ENCODE measurements at regions not wholly inside any gene's neighbourhood (a gene's known extent, or its start where the extent isn't known, plus 50 kb on each side); places are given as distances from the start of the nearest gene placed in this dataset.

- Histone ChIP-seq H3K27me3 (ENCODE audit: control insufficient read depth in 2 of 2, insufficient read depth in 2 of 2, low read length in 2 of 2) (peaks cover 0 to 13% of the 10 kb centered on the region in 2 experiments; a peak in 1 of 5 replicates), H3K9me3 (replicated peaks; ENCODE audit: control insufficient read depth, insufficient read depth, low read depth, low read length) (no peaks in the 10 kb centered on the region), H3K79me2 (ENCODE audit: control insufficient read depth, insufficient read depth, low read length) (no peaks in the 10 kb centered on the region), H3K9ac (ENCODE audit: insufficient read depth in 1 of 2, low read depth in 2 of 2, low read length in 2 of 2) (no peak overlapping the region), H3K4me3 (no peak overlapping the region), H4K20me1 (replicated peaks; ENCODE audit: control insufficient read depth, insufficient read depth, low read length) (no peaks in the 10 kb centered on the region), H3K27ac (ENCODE audit: extremely low read depth, low read depth, low read length) (no peak overlapping the region), H3K4me2 (ENCODE audit: insufficient read depth, low read length) (no peak overlapping the region), H3K9me1 (ENCODE audit: control insufficient read depth, insufficient read depth, low read length) (no peaks in the 10 kb centered on the region), H2AFZ (ENCODE audit: low read depth, low read length) (no peak overlapping the region), H3K36me3 (ENCODE audit: control insufficient read depth, insufficient read depth, low read length) (no peaks in the 10 kb centered on the region), H3K4me1 (replicated peaks in 1 of 2; ENCODE audit: control insufficient read depth in 2 of 2, insufficient read depth in 2 of 2, low read length in 2 of 2) (no peaks in the 10 kb centered on the region)
- CTCF ChIA-PET (ENCODE audit: low intra/inter-chr PET ratio) = no interaction called here
- POLR2A ChIA-PET = no interaction called here
- WGBS (ENCODE audit: insufficient coverage, low coverage, missing lambda C conversion rate) = 3% methylated on average over 3 of the region's 3 CpGs
- DNase-seq (ENCODE audit: extremely low read depth in 1 of 4, low spot score in 3 of 4) = no peak
- intact Hi-C loops (cut with micrococcal nuclease) = no loop called here
- no peak for TF ChIP-seq GMEB1 (CRISPR knock-in tag; IDR thresholded peaks at IDR 0.05)
- no peak for TF ChIP-seq MNT (conservative IDR thresholded peaks at IDR 0.05)
- no peak for TF ChIP-seq CCNT2 (IDR thresholded peaks at IDR 0.05; ENCODE audit: borderline replicate concordance, extremely low read depth, insufficient read length, low read depth, low read length)
- no peak for TF ChIP-seq NFRKB (IDR thresholded peaks at IDR 0.05; ENCODE audit: low read depth)
- TF ChIP-seq ZNF780A (CRISPR knock-in tag; IDR thresholded peaks at IDR 0.05) = no peak
- no peak for TF ChIP-seq MTA2 (IDR thresholded peaks at IDR 0.05; ENCODE audit: low read depth)
- no peak for TF ChIP-seq POLR2G (IDR thresholded peaks at IDR 0.05; ENCODE audit: low read depth, low read length)
- no peak for TF ChIP-seq AFF1 (IDR thresholded peaks at IDR 0.05; ENCODE audit: low read depth in 1 of 2, partially characterized antibody in 2 of 2)
- no peak for TF ChIP-seq PHB2 (IDR thresholded peaks at IDR 0.05; ENCODE audit: low read depth)
- no peak for TF ChIP-seq ZNF24 (IDR thresholded peaks at IDR 0.05)
- no peak for TF ChIP-seq AFF4 (CRISPR knock-in tag; IDR thresholded peaks at IDR 0.05)
- no peak for TF ChIP-seq ZNF589 (CRISPR knock-in tag; IDR thresholded peaks at IDR 0.05; ENCODE audit: low read depth)
- no peak for ATAC-seq
- FAIRE-seq = no peak
- BruUV-seq (replicated peaks) = no TSS peak
- in situ Hi-C loops (cut with MboI) = no loop called here
Measured at GRCh38 chr11:71178076-71178475, 74.3 kb downstream of the SHANK2 start.
